ENCODE measurements at regions not wholly inside any gene's neighbourhood (a gene's known extent, or its start where the extent isn't known, plus 50 kb on each side); places are given as distances from the start of the nearest gene placed in this dataset.

- no peak for TF ChIP-seq YY1 (IDR thresholded peaks at IDR 0.05; ENCODE audit: extremely low read depth, insufficient replicate concordance, low read depth, low read length)
- TF ChIP-seq ATF3 (IDR thresholded peaks at IDR 0.05): no peak
- no peak for TF ChIP-seq CBX3 (IDR thresholded peaks at IDR 0.05; ENCODE audit: low read depth)
- no peak for TF ChIP-seq SIN3A (IDR thresholded peaks at IDR 0.05; ENCODE audit: low read depth)
- no peak for TF ChIP-seq EGR1 (IDR thresholded peaks at IDR 0.05; ENCODE audit: low read depth)
- no peak for TF ChIP-seq POLR2A (IDR thresholded peaks at IDR 0.05; ENCODE audit: borderline replicate concordance, extremely low read depth, insufficient read depth, insufficient read length)
Observed at GRCh38 chr22:34064696-34065095, 144.4 kb upstream of the LARGE1 start (continued).

DNA sequence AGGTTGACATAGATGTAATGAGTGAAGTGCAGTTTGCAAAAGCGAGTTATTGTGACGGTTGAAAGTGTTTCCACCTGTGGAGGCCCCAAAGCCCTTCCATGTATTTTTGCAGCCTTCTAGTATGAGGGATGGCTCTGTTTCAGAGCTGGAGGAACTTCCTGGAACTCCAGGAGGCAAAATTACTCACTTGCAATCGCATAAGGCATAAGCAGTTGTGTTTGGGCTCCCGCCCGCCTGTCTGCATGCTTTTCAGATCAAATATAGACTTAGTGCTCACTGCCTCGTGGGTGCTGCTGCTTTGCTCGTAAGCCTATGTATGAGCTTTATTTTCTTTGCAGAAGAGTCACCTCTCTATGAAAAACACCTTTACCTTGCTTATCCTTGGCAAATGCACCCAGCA lies 146.8 kb upstream of the LARGE1 start:
- Histone ChIP-seq H3K4me2 (ENCODE audit: low read length) (no peak overlapping the region), H3K9me3 (ENCODE audit: control insufficient read depth in 1 of 2, insufficient read depth in 1 of 2, low read depth in 1 of 2, low read length in 2 of 2) (peaks cover 8 to 39% of the 10 kb centered on the region in 2 experiments; a peak in 2 of 4 replicates), H3K27ac (ENCODE audit: low read depth, low read length) (no peak overlapping the region), H3K27me3 (ENCODE audit: insufficient read depth, low read length) (no peaks in the 10 kb centered on the region), H3K9ac (ENCODE audit: low read length) (no peak overlapping the region), H3K4me3 (replicated peaks in 1 of 2; ENCODE audit: low read depth in 1 of 2, low read length in 2 of 2) (no peak overlapping the region), H3K9me2 (ENCODE audit: insufficient read depth) (no peaks in the 10 kb centered on the region), H3K79me2 (ENCODE audit: insufficient read depth, low read length) (no peaks in the 10 kb centered on the region), H4K20me1 (ENCODE audit: insufficient read depth) (no peaks in the 10 kb centered on the region), H3K36me3 (ENCODE audit: control insufficient read depth in 1 of 2, insufficient read depth in 2 of 2, low read length in 2 of 2) (no peaks in the 10 kb centered on the region), H3K4me1 (ENCODE audit: control insufficient read depth in 1 of 2, insufficient read depth in 2 of 2, low read length in 2 of 2) (no peaks in the 10 kb centered on the region), H2AFZ (ENCODE audit: low read depth, low read length, poor library complexity, severe bottlenecking) (no peak overlapping the region)
- ATAC-seq (no peak), DNase-seq (ENCODE audit: low read depth, low spot score) (no peak)
- POLR2A ChIA-PET: no interaction called here
- no TSS peak for BruUV-seq (replicated peaks)
- intact Hi-C loops (cut with micrococcal nuclease): no loop called here
- TF ChIP-seq SRF (IDR thresholded peaks at IDR 0.05; ENCODE audit: low read depth) (no peak), YY1 (IDR thresholded peaks at IDR 0.05; ENCODE audit: extremely low read depth, insufficient replicate concordance, low read depth, low read length) (no peak), POLR2AphosphoS5 (IDR thresholded peaks at IDR 0.05; ENCODE audit: low read depth, low read length) (no peak), ZFX (IDR thresholded peaks at IDR 0.05) (no peak)
- TF ChIP-seq, protein P1, sequence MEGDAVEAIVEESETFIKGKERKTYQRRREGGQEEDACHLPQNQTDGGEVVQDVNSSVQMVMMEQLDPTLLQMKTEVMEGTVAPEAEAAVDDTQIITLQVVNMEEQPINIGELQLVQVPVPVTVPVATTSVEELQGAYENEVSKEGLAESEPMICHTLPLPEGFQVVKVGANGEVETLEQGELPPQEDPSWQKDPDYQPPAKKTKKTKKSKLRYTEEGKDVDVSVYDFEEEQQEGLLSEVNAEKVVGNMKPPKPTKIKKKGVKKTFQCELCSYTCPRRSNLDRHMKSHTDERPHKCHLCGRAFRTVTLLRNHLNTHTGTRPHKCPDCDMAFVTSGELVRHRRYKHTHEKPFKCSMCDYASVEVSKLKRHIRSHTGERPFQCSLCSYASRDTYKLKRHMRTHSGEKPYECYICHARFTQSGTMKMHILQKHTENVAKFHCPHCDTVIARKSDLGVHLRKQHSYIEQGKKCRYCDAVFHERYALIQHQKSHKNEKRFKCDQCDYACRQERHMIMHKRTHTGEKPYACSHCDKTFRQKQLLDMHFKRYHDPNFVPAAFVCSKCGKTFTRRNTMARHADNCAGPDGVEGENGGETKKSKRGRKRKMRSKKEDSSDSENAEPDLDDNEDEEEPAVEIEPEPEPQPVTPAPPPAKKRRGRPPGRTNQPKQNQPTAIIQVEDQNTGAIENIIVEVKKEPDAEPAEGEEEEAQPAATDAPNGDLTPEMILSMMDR (IDR thresholded peaks at IDR 0.05 in 2 of 3, conservative IDR thresholded peaks at IDR 0.05 in 1 of 3; ENCODE audit: borderline replicate concordance in 1 of 3, insufficient read depth in 1 of 3, low read depth in 2 of 3, low read length in 2 of 3): no peak
- CTCF ChIA-PET: no interaction called here
- RAD21 ChIA-PET (ENCODE audit: low non-redundant PET in 1 of 2, low total read pairs in 2 of 2, uncharacterized antibody in 2 of 2, unreplicated experiment in 2 of 2): no interaction called here
